Fibroblast of villous mesenchyme (primary cell): ENCODE measurements at regions not wholly inside any gene's neighbourhood (a gene's known extent, or its start where the extent isn't known, plus 50 kb on each side); places are given as distances from the start of the nearest gene placed in this dataset. TPM values are rescaled to one million over a fixed set of nuclear protein-coding genes. Genes with fewer than 3 reads are reported as not detected.

ENCODE experiments used
- DNase-seq: peaks from one replicate; pipeline ENCODE4 v3.0.0-alpha.2; 2010; ENCODE audit warnings: low read depth
- H3K4me3 ChIP-seq: 2 replicates; pipeline ENCODE4 v1.5.1; 2011; ENCODE audit warnings: low read depth, mild to moderate bottlenecking, low read length
- small RNA-seq: library from RNA; depleted of rRNA; stranded (forward); fragments of <200 nt; gene quantifications from one replicate; pipeline ENCODE3, GENCODE V24; 2012
- TF ChIP-seq, protein P1 (sequence below): IDR thresholded peaks from 2 replicates; pipeline ENCODE4 v1.5.1; 2012; ENCODE audit warnings: low read depth, mild to moderate bottlenecking, low read length; ENCODE audit not compliant: insufficient read depth

- peak overlapping the region; percentile 3 for H3K4me3 ChIP-seq
- TF ChIP-seq, protein P1, sequence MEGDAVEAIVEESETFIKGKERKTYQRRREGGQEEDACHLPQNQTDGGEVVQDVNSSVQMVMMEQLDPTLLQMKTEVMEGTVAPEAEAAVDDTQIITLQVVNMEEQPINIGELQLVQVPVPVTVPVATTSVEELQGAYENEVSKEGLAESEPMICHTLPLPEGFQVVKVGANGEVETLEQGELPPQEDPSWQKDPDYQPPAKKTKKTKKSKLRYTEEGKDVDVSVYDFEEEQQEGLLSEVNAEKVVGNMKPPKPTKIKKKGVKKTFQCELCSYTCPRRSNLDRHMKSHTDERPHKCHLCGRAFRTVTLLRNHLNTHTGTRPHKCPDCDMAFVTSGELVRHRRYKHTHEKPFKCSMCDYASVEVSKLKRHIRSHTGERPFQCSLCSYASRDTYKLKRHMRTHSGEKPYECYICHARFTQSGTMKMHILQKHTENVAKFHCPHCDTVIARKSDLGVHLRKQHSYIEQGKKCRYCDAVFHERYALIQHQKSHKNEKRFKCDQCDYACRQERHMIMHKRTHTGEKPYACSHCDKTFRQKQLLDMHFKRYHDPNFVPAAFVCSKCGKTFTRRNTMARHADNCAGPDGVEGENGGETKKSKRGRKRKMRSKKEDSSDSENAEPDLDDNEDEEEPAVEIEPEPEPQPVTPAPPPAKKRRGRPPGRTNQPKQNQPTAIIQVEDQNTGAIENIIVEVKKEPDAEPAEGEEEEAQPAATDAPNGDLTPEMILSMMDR: peak; percentile 95
- peak; percentile 72 for DNase-seq
Observed at GRCh38 chr13:106619688-106620555, 52.0 kb upstream of the ARGLU1 start.

Small RNA genes lying in the stretch of these regions (small RNA-seq; reads per million reads assigned to genes)
- gene MIR1267 (not detected), gene SNORD31B (24.2 reads per million, percentile 94 among the genes with 10 or more reads in this experiment)
